ENCODE measurements at regions not wholly inside any gene's neighbourhood (a gene's known extent, or its start where the extent isn't known, plus 50 kb on each side); places are given as distances from the start of the nearest gene placed in this dataset.

- Mint-ChIP-seq H3K27me3 (ENCODE audit: low read depth) (peaks cover 3% of the 10 kb centered on the region), H3K4me1 (ENCODE audit: low read depth) (no peaks in the 10 kb centered on the region), H3K36me3 (ENCODE audit: low read depth) (no peaks in the 10 kb centered on the region), H3K9me3 (peaks cover 9% of the 10 kb centered on the region), H3K27ac (no peak overlapping the region), H3K4me3 (no peak overlapping the region)
- intact Hi-C loops (cut with micrococcal nuclease): no loop called here
- CTCF ChIA-PET: no interaction called here
- no peak for DNase-seq
These were observed 89.1 kb upstream of the VSTM2B start for GRCh38 chr19:29436591-29437103.

- Mint-ChIP-seq H3K27me3 (ENCODE audit: low read depth) (peaks cover 3% of the 10 kb centered on the region), H3K27ac (no peak overlapping the region), H3K9me3 (peaks cover 9% of the 10 kb centered on the region), H3K4me3 (no peak overlapping the region), H3K36me3 (ENCODE audit: low read depth) (no peaks in the 10 kb centered on the region), H3K4me1 (ENCODE audit: low read depth) (no peaks in the 10 kb centered on the region)
- no peak for DNase-seq
- intact Hi-C loops (cut with micrococcal nuclease): no loop called here
- CTCF ChIA-PET: no interaction called here
These were observed 86.8 kb upstream of the VSTM2B start for GRCh38 chr19:29439021-29439420.

GRCh38 chr19:29439688-29440550, 85.9 kb upstream of the VSTM2B start:
- no peaks in the 10 kb centered on the region for H3K36me3 Mint-ChIP-seq (ENCODE audit: low read depth)

GRCh38 chr19:29442094-29442493, 83.7 kb upstream of the VSTM2B start:
- intact Hi-C loops (cut with micrococcal nuclease): no loop called here
- Mint-ChIP-seq H3K4me3 (no peak overlapping the region), H3K27me3 (ENCODE audit: low read depth) (peaks cover 6% of the 10 kb centered on the region), H3K9me3 (peaks cover 9% of the 10 kb centered on the region), H3K27ac (no peak overlapping the region), H3K36me3 (ENCODE audit: low read depth) (no peaks in the 10 kb centered on the region), H3K4me1 (ENCODE audit: low read depth) (no peaks in the 10 kb centered on the region)
- DNase-seq: no peak
- CTCF ChIA-PET: no interaction called here

More at GRCh38 chr19:29439688-29440550, 85.9 kb upstream of the VSTM2B start:
- no peak for DNase-seq
- Mint-ChIP-seq H3K27ac (no peak overlapping the region), H3K27me3 (ENCODE audit: low read depth) (peaks cover 3% of the 10 kb centered on the region), H3K4me1 (ENCODE audit: low read depth) (no peaks in the 10 kb centered on the region), H3K4me3 (no peak overlapping the region), H3K9me3 (peaks cover 9% of the 10 kb centered on the region)
- intact Hi-C loops (cut with micrococcal nuclease): no loop called here
- CTCF ChIA-PET: interaction anchor here (0.6 kb wide), 1 partner anchor 82 kb away, joined by 3 read pairs; no protein-coding TSS in a partner anchor

- no peak for DNase-seq
- Mint-ChIP-seq H3K9me3 (peaks cover 7% of the 10 kb centered on the region), H3K4me1 (ENCODE audit: low read depth) (no peaks in the 10 kb centered on the region), H3K36me3 (ENCODE audit: low read depth) (no peaks in the 10 kb centered on the region), H3K27ac (no peak overlapping the region), H3K4me3 (no peak overlapping the region), H3K27me3 (ENCODE audit: low read depth) (peaks cover 8% of the 10 kb centered on the region)
- intact Hi-C loops (cut with micrococcal nuclease): no loop called here
- CTCF ChIA-PET: no interaction called here
These were observed 82.9 kb upstream of the VSTM2B start for GRCh38 chr19:29442910-29443309.

- intact Hi-C loops (cut with micrococcal nuclease): no loop called here
- H3K9me3 Mint-ChIP-seq: peaks cover 6% of the 10 kb centered on the region
- CTCF ChIA-PET: no interaction called here
- H3K27ac Mint-ChIP-seq: no peak overlapping the region
- H3K36me3 Mint-ChIP-seq (ENCODE audit: low read depth): no peaks in the 10 kb centered on the region
- H3K27me3 Mint-ChIP-seq (ENCODE audit: low read depth): peaks cover 12% of the 10 kb centered on the region
- H3K4me1 Mint-ChIP-seq (ENCODE audit: low read depth): no peaks in the 10 kb centered on the region
- DNase-seq: no peak
- H3K4me3 Mint-ChIP-seq: no peak overlapping the region
These were observed 80.5 kb upstream of the VSTM2B start for GRCh38 chr19:29445246-29445645.

GRCh38 chr19:29446361-29446760, 79.4 kb upstream of the VSTM2B start:
- DNase-seq: no peak
- H3K36me3 Mint-ChIP-seq (ENCODE audit: low read depth): no peaks in the 10 kb centered on the region
- intact Hi-C loops (cut with micrococcal nuclease): no loop called here
- peaks cover 13% of the 10 kb centered on the region for H3K27me3 Mint-ChIP-seq (ENCODE audit: low read depth)
- no peaks in the 10 kb centered on the region for H3K4me1 Mint-ChIP-seq (ENCODE audit: low read depth)
- no peak overlapping the region for H3K4me3 Mint-ChIP-seq
- no peaks in the 10 kb centered on the region for H3K9me3 Mint-ChIP-seq
- CTCF ChIA-PET: no interaction called here
- no peak overlapping the region for H3K27ac Mint-ChIP-seq

GRCh38 chr19:29448046-29448445, 77.7 kb upstream of the VSTM2B start:
- DNase-seq: no peak
- CTCF ChIA-PET: no interaction called here
- no peaks in the 10 kb centered on the region for H3K4me1 Mint-ChIP-seq (ENCODE audit: low read depth)
- H3K9me3 Mint-ChIP-seq: no peaks in the 10 kb centered on the region
- H3K4me3 Mint-ChIP-seq: no peak overlapping the region
- H3K36me3 Mint-ChIP-seq (ENCODE audit: low read depth): no peaks in the 10 kb centered on the region
- intact Hi-C loops (cut with micrococcal nuclease): no loop called here
- H3K27ac Mint-ChIP-seq: no peak overlapping the region
- peaks cover 16% of the 10 kb centered on the region for H3K27me3 Mint-ChIP-seq (ENCODE audit: low read depth)

- CTCF ChIA-PET: no interaction called here
- DNase-seq: no peak
- H3K27me3 Mint-ChIP-seq (ENCODE audit: low read depth): peaks cover 19% of the 10 kb centered on the region
These were observed 76.4 kb upstream of the VSTM2B start for GRCh38 chr19:29449371-29449770.

GRCh38 chr19:29450306-29450705, 75.5 kb upstream of the VSTM2B start:
- Mint-ChIP-seq H3K27me3 (ENCODE audit: low read depth) (peaks cover 19% of the 10 kb centered on the region), H3K9me3 (no peaks in the 10 kb centered on the region), H3K4me1 (ENCODE audit: low read depth) (no peaks in the 10 kb centered on the region), H3K4me3 (no peak overlapping the region), H3K27ac (no peak overlapping the region), H3K36me3 (ENCODE audit: low read depth) (no peaks in the 10 kb centered on the region)
- intact Hi-C loops (cut with micrococcal nuclease): no loop called here
- CTCF ChIA-PET: no interaction called here
- DNase-seq: no peak

More at GRCh38 chr19:29449371-29449770, 76.4 kb upstream of the VSTM2B start:
- Mint-ChIP-seq H3K27ac (no peak overlapping the region), H3K36me3 (ENCODE audit: low read depth) (no peaks in the 10 kb centered on the region), H3K4me3 (no peak overlapping the region), H3K4me1 (ENCODE audit: low read depth) (no peaks in the 10 kb centered on the region), H3K9me3 (no peaks in the 10 kb centered on the region)
- intact Hi-C loops (cut with micrococcal nuclease): no loop called here

- Mint-ChIP-seq H3K4me3 (no peak overlapping the region), H3K27ac (no peak overlapping the region), H3K27me3 (ENCODE audit: low read depth) (peaks cover 16% of the 10 kb centered on the region), H3K36me3 (ENCODE audit: low read depth) (no peaks in the 10 kb centered on the region), H3K9me3 (no peaks in the 10 kb centered on the region), H3K4me1 (ENCODE audit: low read depth) (no peaks in the 10 kb centered on the region)
- CTCF ChIA-PET: no interaction called here
- DNase-seq: no peak
- intact Hi-C loops (cut with micrococcal nuclease): no loop called here
These were observed 75.0 kb upstream of the VSTM2B start for GRCh38 chr19:29450812-29451211.

GRCh38 chr19:29454109-29454508, 71.7 kb upstream of the VSTM2B start:
- intact Hi-C loops (cut with micrococcal nuclease): no loop called here
- Mint-ChIP-seq H3K36me3 (ENCODE audit: low read depth) (no peaks in the 10 kb centered on the region), H3K4me1 (ENCODE audit: low read depth) (no peaks in the 10 kb centered on the region), H3K4me3 (no peak overlapping the region), H3K27me3 (ENCODE audit: low read depth) (peaks cover 16% of the 10 kb centered on the region), H3K9me3 (peaks cover 11% of the 10 kb centered on the region), H3K27ac (no peak overlapping the region)
- CTCF ChIA-PET: no interaction called here
- no peak for DNase-seq

GRCh38 chr19:29457413-29457812, 68.4 kb upstream of the VSTM2B start:
- Mint-ChIP-seq H3K4me1 (ENCODE audit: low read depth) (no peaks in the 10 kb centered on the region), H3K36me3 (ENCODE audit: low read depth) (no peaks in the 10 kb centered on the region), H3K27ac (no peak overlapping the region), H3K27me3 (ENCODE audit: low read depth) (peaks cover 11% of the 10 kb centered on the region), H3K9me3 (peaks cover 11% of the 10 kb centered on the region), H3K4me3 (no peak overlapping the region)
- CTCF ChIA-PET: interaction anchor here (0.6 kb wide), 1 partner anchor 726 kb away, joined by 3 read pairs; no protein-coding TSS in a partner anchor
- DNase-seq: no peak
- intact Hi-C loops (cut with micrococcal nuclease): no loop called here
